ENCODE measurements at regions not wholly inside any gene's neighbourhood (a gene's known extent, or its start where the extent isn't known, plus 50 kb on each side); places are given as distances from the start of the nearest gene placed in this dataset.
A peak's percentile ranks its signal among the peaks of the same experiment; 100 is the strongest.
"Not testable (repeated sequence)": the region's sequence is repeated elsewhere in the genome, so short reads cannot be mapped to it uniquely, and the experiment has no call there.

DNA sequence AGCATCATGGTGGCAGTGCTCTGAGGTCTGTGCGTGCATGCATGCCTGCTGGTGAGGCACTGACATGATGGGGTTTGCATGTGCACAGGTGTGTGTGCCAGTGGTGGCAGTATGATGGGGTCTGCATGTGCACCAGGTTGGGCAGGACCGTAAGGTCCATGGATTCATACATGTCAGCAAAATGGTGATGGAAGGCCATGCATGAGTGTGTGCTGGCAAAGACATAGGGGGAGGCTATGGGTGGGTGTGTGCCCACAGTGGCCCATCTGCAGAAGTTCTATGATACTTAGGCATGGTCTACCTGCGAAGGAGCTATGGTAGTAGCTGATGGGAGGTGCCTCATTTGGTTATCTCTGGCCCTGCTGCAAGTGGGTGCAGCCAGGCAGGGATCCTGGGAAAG, 348.0 kb upstream of the TARS1 start:
- TF ChIP-seq, protein P1, sequence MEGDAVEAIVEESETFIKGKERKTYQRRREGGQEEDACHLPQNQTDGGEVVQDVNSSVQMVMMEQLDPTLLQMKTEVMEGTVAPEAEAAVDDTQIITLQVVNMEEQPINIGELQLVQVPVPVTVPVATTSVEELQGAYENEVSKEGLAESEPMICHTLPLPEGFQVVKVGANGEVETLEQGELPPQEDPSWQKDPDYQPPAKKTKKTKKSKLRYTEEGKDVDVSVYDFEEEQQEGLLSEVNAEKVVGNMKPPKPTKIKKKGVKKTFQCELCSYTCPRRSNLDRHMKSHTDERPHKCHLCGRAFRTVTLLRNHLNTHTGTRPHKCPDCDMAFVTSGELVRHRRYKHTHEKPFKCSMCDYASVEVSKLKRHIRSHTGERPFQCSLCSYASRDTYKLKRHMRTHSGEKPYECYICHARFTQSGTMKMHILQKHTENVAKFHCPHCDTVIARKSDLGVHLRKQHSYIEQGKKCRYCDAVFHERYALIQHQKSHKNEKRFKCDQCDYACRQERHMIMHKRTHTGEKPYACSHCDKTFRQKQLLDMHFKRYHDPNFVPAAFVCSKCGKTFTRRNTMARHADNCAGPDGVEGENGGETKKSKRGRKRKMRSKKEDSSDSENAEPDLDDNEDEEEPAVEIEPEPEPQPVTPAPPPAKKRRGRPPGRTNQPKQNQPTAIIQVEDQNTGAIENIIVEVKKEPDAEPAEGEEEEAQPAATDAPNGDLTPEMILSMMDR (IDR thresholded peaks at IDR 0.05) = no peak
- no peaks in the 10 kb centered on the region for H3K27me3 ChIP-seq (ENCODE audit: insufficient read depth in 3 of 3, low read length in 2 of 3)
- H3K4me3 ChIP-seq = no peak overlapping the region
- H3K27ac ChIP-seq = no peak overlapping the region
- no peaks in the 10 kb centered on the region for H3K36me3 ChIP-seq (ENCODE audit: insufficient read depth in 1 of 2, low read depth in 1 of 2)
- DNase-seq (peak in 1 of 2 donors; percentile 38), ATAC-seq (no peak)
- intact Hi-C loops (cut with DNase I) = no loop called here
- 60 to 87% (median 77%) methylated on average over 3 of the region's 3 CpGs for WGBS, 3 donors
- H3K9me3 ChIP-seq = no peaks in the 10 kb centered on the region
- H3K4me1 ChIP-seq = no peaks in the 10 kb centered on the region

DNA sequence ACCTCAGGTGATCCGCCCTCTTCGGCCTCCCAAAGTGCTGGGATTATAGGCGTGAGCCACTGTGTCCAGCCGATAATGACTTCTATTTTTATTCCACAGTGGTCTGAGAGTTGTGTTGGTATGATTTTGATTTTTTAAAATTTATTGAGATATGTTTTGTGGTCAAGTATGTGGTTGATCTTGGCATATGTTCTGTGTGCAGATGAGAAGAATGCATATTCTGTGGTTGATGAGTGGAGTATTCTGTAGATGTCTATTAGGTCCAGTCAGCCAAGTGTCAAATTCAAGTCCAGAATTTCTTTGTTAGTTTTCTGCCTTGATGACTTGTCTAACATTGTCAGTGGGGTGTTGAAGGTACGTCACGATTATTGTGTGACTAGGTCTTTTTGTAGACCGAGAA, 338.2 kb upstream of the TARS1 start:
- Histone ChIP-seq H3K9me3 (no peaks in the 10 kb centered on the region), H3K27ac (no peak overlapping the region), H3K4me1 (no peaks in the 10 kb centered on the region), H3K27me3 (ENCODE audit: insufficient read depth in 3 of 3, low read length in 2 of 3) (no peaks in the 10 kb centered on the region), H3K4me3 (no peak overlapping the region), H3K36me3 (ENCODE audit: insufficient read depth in 1 of 2, low read depth in 1 of 2) (no peaks in the 10 kb centered on the region)
- TF ChIP-seq, protein P1 (IDR thresholded peaks at IDR 0.05) = no peak
- intact Hi-C loops (cut with DNase I) = no loop called here
- DNase-seq (no peak), ATAC-seq (no peak)
- 84 to 92% (median 86%) methylated on average over 7 of the region's 7 CpGs for WGBS, 3 donors

DNA sequence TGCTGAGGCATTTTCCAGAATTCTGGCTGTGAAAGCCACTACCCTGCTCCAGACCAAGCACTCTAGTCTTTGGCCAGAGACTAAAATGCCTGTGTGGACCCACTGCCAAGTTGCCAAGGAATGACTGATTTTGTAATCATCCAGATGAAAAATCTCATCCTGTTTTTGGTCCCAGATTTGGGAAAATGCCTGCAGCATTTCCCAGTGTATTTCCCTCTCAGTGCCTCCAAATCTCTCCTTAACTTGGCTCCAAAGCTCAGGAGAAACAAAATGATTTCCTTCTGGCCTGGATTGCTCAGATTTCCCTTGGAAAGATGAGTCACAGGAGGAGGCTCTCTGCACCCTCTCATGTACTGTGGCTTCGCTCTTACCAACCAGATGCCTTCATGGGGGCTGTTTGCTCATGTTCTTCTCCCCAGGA, 335.2 kb upstream of the TARS1 start:
- H3K4me3 ChIP-seq = no peak overlapping the region
- DNase-seq = no peak
- intact Hi-C loops (cut with DNase I) = no loop called here

DNA sequence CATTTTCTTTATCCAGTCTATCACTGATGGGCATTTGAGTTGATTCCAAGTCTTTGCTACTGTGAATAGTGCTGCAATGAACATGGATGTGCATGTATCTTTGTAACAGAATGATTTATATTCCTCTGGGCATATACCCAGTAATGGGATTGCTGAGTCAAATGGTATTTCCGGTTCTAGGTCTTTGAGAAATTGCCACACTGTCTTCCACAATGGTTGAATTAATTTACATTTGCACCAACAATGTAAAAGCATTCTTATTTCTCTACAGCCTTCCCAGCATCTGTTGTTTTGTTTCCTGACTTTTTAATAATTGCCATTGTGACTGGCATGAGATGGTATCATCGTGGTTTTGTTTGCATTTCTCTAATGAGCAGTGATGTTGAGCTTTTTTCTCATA, 330.3 kb upstream of the TARS1 start:
- DNase-seq; H3K27me3 ChIP-seq (ENCODE audit: insufficient read depth in 3 of 3, low read length in 2 of 3); intact Hi-C loops (cut with DNase I); H3K4me3 ChIP-seq; H3K9me3 ChIP-seq; H3K4me1 ChIP-seq; H3K27ac ChIP-seq; ATAC-seq; H3K36me3 ChIP-seq (ENCODE audit: insufficient read depth in 1 of 2, low read depth in 1 of 2): not testable (repeated sequence)
- 71 to 78% (median 71%) methylated on average over 2 of the region's 2 CpGs for WGBS, 3 donors

More for the DNA sequence above, 335.2 kb upstream of the TARS1 start:
- 70 to 73% (median 71%) methylated on average over 1 of the region's 1 CpG for WGBS, 3 donors
- TF ChIP-seq, protein P1 (IDR thresholded peaks at IDR 0.05) = no peak
- H3K36me3 ChIP-seq (ENCODE audit: insufficient read depth in 1 of 2, low read depth in 1 of 2) = no peaks in the 10 kb centered on the region
- H3K9me3 ChIP-seq = no peaks in the 10 kb centered on the region
- no peaks in the 10 kb centered on the region for H3K27me3 ChIP-seq (ENCODE audit: insufficient read depth in 3 of 3, low read length in 2 of 3)
- no peak overlapping the region for H3K27ac ChIP-seq
- H3K4me1 ChIP-seq = no peaks in the 10 kb centered on the region
- ATAC-seq = no peak

DNA sequence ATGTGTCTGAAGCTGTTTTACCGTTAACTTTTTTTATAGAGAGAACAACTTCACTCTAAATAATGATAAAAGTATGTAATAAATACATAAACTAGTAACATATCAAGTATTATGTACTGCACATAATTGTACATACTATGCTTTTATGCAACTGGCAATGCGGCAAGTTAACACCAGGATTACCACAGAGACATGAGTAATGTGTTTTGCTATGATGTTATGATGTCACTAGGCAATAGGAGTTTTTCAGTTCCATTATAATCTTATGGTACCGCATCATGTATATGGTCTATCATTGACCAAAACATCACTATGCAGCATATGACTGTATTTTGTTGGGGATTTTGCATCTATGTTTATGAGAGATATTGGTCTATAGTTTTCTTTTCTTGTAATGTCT, 326.4 kb upstream of the TARS1 start:
- H3K4me1 ChIP-seq = no peaks in the 10 kb centered on the region
- H3K9me3 ChIP-seq = peaks cover 4% of the 10 kb centered on the region
- no peak overlapping the region for H3K27ac ChIP-seq
- intact Hi-C loops (cut with DNase I) = no loop called here
- no peaks in the 10 kb centered on the region for H3K36me3 ChIP-seq (ENCODE audit: insufficient read depth in 1 of 2, low read depth in 1 of 2)
- no peaks in the 10 kb centered on the region for H3K27me3 ChIP-seq (ENCODE audit: insufficient read depth in 3 of 3, low read length in 2 of 3)
- 74 to 91% (median 75%) methylated on average over 3 of the region's 3 CpGs for WGBS, 3 donors
- no peak overlapping the region for H3K4me3 ChIP-seq
- DNase-seq (no peak), ATAC-seq (no peak)
- TF ChIP-seq, protein P1 (IDR thresholded peaks at IDR 0.05) = no peak
